Astrocyte of the spinal cord (primary cell): ENCODE measurements at regions not wholly inside any gene's neighbourhood (a gene's known extent, or its start where the extent isn't known, plus 50 kb on each side); places are given as distances from the start of the nearest gene placed in this dataset.

Experiments used
- DNase-seq: peaks from one replicate; pipeline ENCODE4 v3.0.0; 2011; ENCODE audit warnings: low read depth, low spot score
- H3K4me3 ChIP-seq: 2 replicates; pipeline ENCODE4 v1.5.1; 2011; ENCODE audit warnings: low read depth, mild to moderate bottlenecking, low read length, moderate library complexity
- CTCF ChIP-seq: IDR thresholded peaks from 2 replicates; pipeline ENCODE4 v1.5.1; 2012; ENCODE audit warnings: low read depth, mild to moderate bottlenecking, low read length, inconsistent platforms
- in situ Hi-C: cut with HindIII; loops from 2 replicates; pipeline ENCODE4 v1.10.0; 2017; ENCODE audit warnings: low sequenced_read_pairs

DNA sequence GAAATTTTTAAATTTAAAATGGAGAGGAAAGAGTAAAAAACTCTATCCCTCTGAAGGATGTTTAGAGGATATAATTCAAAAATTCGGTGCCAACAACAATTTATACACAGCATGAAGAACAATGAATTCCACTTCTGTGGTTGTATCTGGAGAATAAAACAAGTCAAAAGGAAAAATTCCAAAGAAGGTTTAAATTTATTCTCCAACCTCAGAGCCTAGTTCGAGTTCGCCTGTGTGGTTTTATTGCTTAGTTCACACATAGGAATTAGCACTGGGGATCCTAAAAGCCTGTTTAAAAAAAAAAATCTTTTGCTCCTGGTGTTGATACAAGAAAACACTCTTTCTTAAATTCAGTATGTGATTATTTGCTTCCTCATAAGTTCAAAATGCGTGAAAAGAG is 79.2 kb downstream of the LLPH start:
- H3K4me3 ChIP-seq: no peak overlapping the region
- no peak for TF ChIP-seq CTCF
- in situ Hi-C loops: no loop called here
- DNase-seq: no peak

GRCh38 chr12:66050610-66051009 is 79.9 kb downstream of the LLPH start:
- no peak overlapping the region for H3K4me3 ChIP-seq
- TF ChIP-seq CTCF: no peak
- DNase-seq: no peak
- in situ Hi-C loops: no loop called here

- in situ Hi-C loops: no loop called here
- no peak for TF ChIP-seq CTCF
- no peak for DNase-seq
These were observed 80.3 kb downstream of the LLPH start for GRCh38 chr12:66050283-66050576.

GRCh38 chr12:66049538-66050282 is 80.8 kb downstream of the LLPH start:
- no peak for DNase-seq
- in situ Hi-C loops: no loop called here
- no peak overlapping the region for H3K4me3 ChIP-seq
- TF ChIP-seq CTCF: no peak

More at GRCh38 chr12:66050283-66050576, 80.3 kb downstream of the LLPH start:
- no peak overlapping the region for H3K4me3 ChIP-seq

DNA sequence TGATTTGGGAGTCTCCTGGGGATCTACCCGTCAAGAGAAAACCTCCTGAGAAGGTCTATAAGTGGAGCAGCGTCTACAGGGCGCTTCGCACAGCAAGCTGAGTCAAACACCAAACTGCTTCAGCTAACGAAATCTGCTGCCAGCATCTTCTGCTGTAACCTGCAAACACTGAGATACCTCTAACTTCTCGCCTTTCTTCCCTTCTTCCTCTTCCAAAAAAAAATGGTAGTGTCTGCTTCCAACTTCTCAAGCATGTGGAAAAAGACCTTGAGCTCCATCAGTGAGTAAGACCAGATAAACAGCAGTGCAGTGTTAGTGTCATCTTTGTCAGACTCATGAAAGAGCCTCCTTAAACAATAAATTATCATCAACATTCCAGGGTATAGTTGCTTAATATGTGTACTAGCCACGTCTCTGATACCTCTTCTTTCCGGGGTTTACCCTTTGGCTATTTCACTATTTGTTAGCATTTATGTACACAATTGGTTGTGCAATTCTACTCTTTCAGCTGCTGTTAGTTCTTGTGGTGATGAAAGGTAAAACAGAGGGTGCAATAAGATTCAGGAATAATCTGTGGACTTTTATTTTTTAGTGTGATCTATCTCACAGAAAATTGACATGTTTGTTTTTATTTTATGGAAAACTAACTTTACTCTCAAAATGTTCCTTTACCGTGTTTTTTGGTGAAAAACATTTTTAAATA is 81.6 kb downstream of the LLPH start:
- no peak for DNase-seq
- no peak overlapping the region for H3K4me3 ChIP-seq
- in situ Hi-C loops: no loop called here
- no peak for TF ChIP-seq CTCF

- DNase-seq: no peak
- no peak overlapping the region for H3K4me3 ChIP-seq
- TF ChIP-seq CTCF: no peak
- in situ Hi-C loops: no loop called here
These were observed 82.2 kb downstream of the LLPH start for GRCh38 chr12:66048218-66048834.
